ENCODE measurements at regions not wholly inside any gene's neighbourhood (a gene's known extent, or its start where the extent isn't known, plus 50 kb on each side); places are given as distances from the start of the nearest gene placed in this dataset.

GRCh38 chr4:138766332-138766731, 249.2 kb upstream of the NOCT start:
- no peaks in the 10 kb centered on the region for H3K9me3 ChIP-seq
- no peak overlapping the region for H3K27ac ChIP-seq (replicated peaks in 1 of 4)
- H3K4me1 ChIP-seq, result no peaks in the 10 kb centered on the region
- no peaks in the 10 kb centered on the region for H3K27me3 ChIP-seq
- H3K4me3 ChIP-seq, result no peak overlapping the region
- WGBS, result 95% methylated on average over 8 of the region's 8 CpGs
- no peaks in the 10 kb centered on the region for H3K36me3 ChIP-seq
- TF ChIP-seq POLR2AphosphoS5 (IDR thresholded peaks at IDR 0.05), result no peak
- TF ChIP-seq CTCF (IDR thresholded peaks at IDR 0.05), result no peak
- TF ChIP-seq POLR2A (IDR thresholded peaks at IDR 0.05; ENCODE audit: low read depth), result no peak
- no peak for TF ChIP-seq EP300 (IDR thresholded peaks at IDR 0.05)
- DNase-seq (ENCODE audit: extremely low spot score), result no peak
- intact Hi-C loops (cut with DNase I), result no loop called here

GRCh38 chr4:138765442-138765841, 250.1 kb upstream of the NOCT start:
- no peak for TF ChIP-seq POLR2A (IDR thresholded peaks at IDR 0.05; ENCODE audit: low read depth)
- TF ChIP-seq POLR2AphosphoS5 (IDR thresholded peaks at IDR 0.05), result no peak

GRCh38 chr4:138761638-138762220, 253.9 kb upstream of the NOCT start:
- no peak for TF ChIP-seq EP300 (IDR thresholded peaks at IDR 0.05)
- TF ChIP-seq POLR2AphosphoS5 (IDR thresholded peaks at IDR 0.05), result no peak
- TF ChIP-seq POLR2A (IDR thresholded peaks at IDR 0.05; ENCODE audit: low read depth), result no peak
- TF ChIP-seq CTCF (IDR thresholded peaks at IDR 0.05), result no peak
- Histone ChIP-seq H3K36me3 (no peaks in the 10 kb centered on the region), H3K9me3 (no peaks in the 10 kb centered on the region), H3K4me3 (no peak overlapping the region), H3K4me1 (no peaks in the 10 kb centered on the region), H3K27me3 (no peaks in the 10 kb centered on the region), H3K27ac (replicated peaks in 1 of 4) (no peak overlapping the region)
- intact Hi-C loops (cut with DNase I), result no loop called here
- no peak for DNase-seq (ENCODE audit: extremely low spot score)
- WGBS, result 92% methylated on average over 1 of the region's 1 CpG

More at GRCh38 chr4:138765442-138765841, 250.1 kb upstream of the NOCT start:
- Histone ChIP-seq H3K36me3 (no peaks in the 10 kb centered on the region), H3K4me3 (no peak overlapping the region), H3K27ac (replicated peaks in 1 of 4) (no peak overlapping the region), H3K9me3 (no peaks in the 10 kb centered on the region), H3K27me3 (no peaks in the 10 kb centered on the region), H3K4me1 (no peaks in the 10 kb centered on the region)
- intact Hi-C loops (cut with DNase I), result no loop called here
- DNase-seq (ENCODE audit: extremely low spot score), result no peak
- WGBS, result 94% methylated on average over 3 of the region's 3 CpGs

GRCh38 chr4:138759554-138759902, 256.1 kb upstream of the NOCT start:
- DNase-seq (ENCODE audit: extremely low spot score), result no peak
- Histone ChIP-seq H3K27ac (replicated peaks in 1 of 4) (no peak overlapping the region), H3K36me3 (no peaks in the 10 kb centered on the region), H3K4me3 (no peak overlapping the region), H3K9me3 (no peaks in the 10 kb centered on the region), H3K27me3 (no peaks in the 10 kb centered on the region), H3K4me1 (no peaks in the 10 kb centered on the region)
- 96% methylated on average over 2 of the region's 2 CpGs for WGBS
- intact Hi-C loops (cut with DNase I), result no loop called here
- no peak for TF ChIP-seq POLR2A (IDR thresholded peaks at IDR 0.05; ENCODE audit: low read depth)

- H3K4me1 ChIP-seq, result no peaks in the 10 kb centered on the region
- intact Hi-C loops (cut with DNase I), result no loop called here
- no peak overlapping the region for H3K4me3 ChIP-seq
- 86% methylated on average over 9 of the region's 9 CpGs for whole genome bisulfite sequencing
- no peak overlapping the region for H3K27ac ChIP-seq (replicated peaks in 1 of 4)
- no peaks in the 10 kb centered on the region for H3K9me3 ChIP-seq
- H3K27me3 ChIP-seq, result no peaks in the 10 kb centered on the region
- H3K36me3 ChIP-seq, result no peaks in the 10 kb centered on the region
- TF ChIP-seq CTCF (IDR thresholded peaks at IDR 0.05), result no peak
- no peak for TF ChIP-seq POLR2A (IDR thresholded peaks at IDR 0.05; ENCODE audit: low read depth)
- TF ChIP-seq EP300 (IDR thresholded peaks at IDR 0.05), result no peak
- no peak for TF ChIP-seq POLR2AphosphoS5 (IDR thresholded peaks at IDR 0.05)
- DNase-seq (ENCODE audit: extremely low spot score), result no peak
Observed at GRCh38 chr4:138758876-138759553, 256.6 kb upstream of the NOCT start.

GRCh38 chr4:138758196-138758595, 257.4 kb upstream of the NOCT start:
- TF ChIP-seq EP300 (IDR thresholded peaks at IDR 0.05) (no peak), POLR2AphosphoS5 (IDR thresholded peaks at IDR 0.05) (no peak), CTCF (IDR thresholded peaks at IDR 0.05) (no peak), POLR2A (IDR thresholded peaks at IDR 0.05; ENCODE audit: low read depth) (no peak)
- no peaks in the 10 kb centered on the region for H3K36me3 ChIP-seq
- H3K27ac ChIP-seq (replicated peaks in 1 of 4), result no peak overlapping the region
- DNase-seq (ENCODE audit: extremely low spot score), result no peak
- H3K27me3 ChIP-seq, result no peaks in the 10 kb centered on the region
- no peak overlapping the region for H3K4me3 ChIP-seq
- 86% methylated on average over 5 of the region's 5 CpGs for WGBS
- intact Hi-C loops (cut with DNase I), result no loop called here
- H3K4me1 ChIP-seq, result no peaks in the 10 kb centered on the region
- H3K9me3 ChIP-seq, result no peaks in the 10 kb centered on the region

Data from esophagus muscularis mucosa (tissue), 4 donors.